Kidney (tissue), 13 donors: ENCODE measurements at regions not wholly inside any gene's neighbourhood (a gene's known extent, or its start where the extent isn't known, plus 50 kb on each side); places are given as distances from the start of the nearest gene placed in this dataset.

Source experiments
- DNase-seq, 5 donors: peaks; one replicate each; pipeline ENCODE4 v3.0.0-alpha.2; 2013 to 2020
- FAIRE-seq: peaks from 2 replicates; lab custom pipeline; 2012; peaks lifted over from hg19 to GRCh38; lab: Jason Lieb, UNC
- H3K27ac ChIP-seq, 2 donors: one replicate each; pipeline ENCODE4 v1.7.0; 2013; ENCODE audit warnings: low read depth in 2 of 2, low read length in 2 of 2, inconsistent platforms in 1 of 2
- H3K27me3 ChIP-seq: one replicate; pipeline ENCODE4 v1.7.1; 2013; ENCODE audit warnings: low read length, inconsistent platforms; ENCODE audit not compliant: control insufficient read depth, insufficient read depth
- H3K36me3 ChIP-seq, 3 donors: one replicate each; pipeline versions ENCODE4 v1.7.0 to v1.7.1; 2013; ENCODE audit warnings: low read length in 3 of 3, control low read depth in 1 of 3, inconsistent platforms in 1 of 3; ENCODE audit not compliant: insufficient read depth in 3 of 3, control insufficient read depth in 2 of 3
- H3K4me1 ChIP-seq, 3 donors: one replicate each; pipeline versions ENCODE4 v1.7.0 to v1.7.1; 2013; ENCODE audit warnings: low read length in 3 of 3, inconsistent platforms in 1 of 3, low read depth in 1 of 3; ENCODE audit not compliant: control insufficient read depth in 2 of 3, insufficient read depth in 2 of 3
- H3K4me3 ChIP-seq, 3 donors: one replicate each; pipeline versions ENCODE4 v1.7.0 to v1.8.1; 2013; ENCODE audit warnings: low read length in 3 of 3, control low read depth in 1 of 3, inconsistent platforms in 1 of 3
- H3K9ac ChIP-seq, 3 donors: one replicate each; pipeline versions ENCODE4 v1.7.0 to v1.7.1; 2013; ENCODE audit warnings: low read length in 3 of 3, control low read depth in 1 of 3, inconsistent platforms in 1 of 3
- H3K9me3 ChIP-seq, 3 donors: one replicate each; pipeline versions ENCODE4 v1.7.0 to v1.7.1; 2013; ENCODE audit warnings: low read length in 3 of 3, control low read depth in 1 of 3, inconsistent platforms in 1 of 3; ENCODE audit not compliant: control insufficient read depth in 2 of 3, insufficient read depth in 1 of 3
- intact Hi-C: fragments of 100-400 bp; cut with DNase I; formaldehyde crosslinking; loops from one replicate; pipeline ENCODE4 v1.11.1; 2022
- TF ChIP-seq, protein P1 (sequence below): IDR thresholded peaks from 3 replicates; pipeline ENCODE4 v1.5.1; 2012; ENCODE audit warnings: mild to moderate bottlenecking, moderate library complexity, borderline replicate concordance; ENCODE audit not compliant: insufficient read depth; ENCODE audit errors: extremely low read depth
- donor health status: control.
- donor health status: control.
- donor health status: control.
- donor health status: control.
- donor health status: control.
- donor health status: DM: yes; HTN: yes; CAD: no.
- donor health status: Normal renal cell carcinoma (clear cell type).

DNA sequence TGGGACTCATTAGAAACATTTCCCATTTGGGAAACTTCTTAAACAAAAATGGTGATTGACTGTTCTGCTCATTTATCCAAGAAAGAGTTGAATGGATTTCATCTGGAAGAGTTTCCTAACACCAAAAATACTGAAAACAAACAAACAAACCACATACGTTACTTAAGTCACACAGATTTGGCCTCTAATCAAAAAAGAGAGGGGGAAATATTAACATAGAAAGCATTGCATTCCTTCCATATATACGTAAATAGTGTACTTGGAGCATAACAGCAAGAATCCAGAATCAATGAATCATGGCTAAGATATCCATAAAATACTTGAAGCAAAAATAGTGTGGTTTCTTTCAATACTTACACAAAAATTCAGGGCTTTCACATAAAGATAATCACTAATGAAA lies 189.8 kb upstream of the MAP3K1 start:
- Histone ChIP-seq H3K4me3 (no peak overlapping the region), H3K9me3 (no peaks in the 10 kb centered on the region), H3K4me1 (no peaks in the 10 kb centered on the region), H3K27me3 (no peaks in the 10 kb centered on the region), H3K9ac (no peak overlapping the region), H3K36me3 (no peaks in the 10 kb centered on the region), H3K27ac (no peak overlapping the region)
- DNase-seq (peak in 2 of 5 donors; percentile 55 to 79), FAIRE-seq (no peak)
- intact Hi-C loops: no loop called here
- TF ChIP-seq, protein P1, sequence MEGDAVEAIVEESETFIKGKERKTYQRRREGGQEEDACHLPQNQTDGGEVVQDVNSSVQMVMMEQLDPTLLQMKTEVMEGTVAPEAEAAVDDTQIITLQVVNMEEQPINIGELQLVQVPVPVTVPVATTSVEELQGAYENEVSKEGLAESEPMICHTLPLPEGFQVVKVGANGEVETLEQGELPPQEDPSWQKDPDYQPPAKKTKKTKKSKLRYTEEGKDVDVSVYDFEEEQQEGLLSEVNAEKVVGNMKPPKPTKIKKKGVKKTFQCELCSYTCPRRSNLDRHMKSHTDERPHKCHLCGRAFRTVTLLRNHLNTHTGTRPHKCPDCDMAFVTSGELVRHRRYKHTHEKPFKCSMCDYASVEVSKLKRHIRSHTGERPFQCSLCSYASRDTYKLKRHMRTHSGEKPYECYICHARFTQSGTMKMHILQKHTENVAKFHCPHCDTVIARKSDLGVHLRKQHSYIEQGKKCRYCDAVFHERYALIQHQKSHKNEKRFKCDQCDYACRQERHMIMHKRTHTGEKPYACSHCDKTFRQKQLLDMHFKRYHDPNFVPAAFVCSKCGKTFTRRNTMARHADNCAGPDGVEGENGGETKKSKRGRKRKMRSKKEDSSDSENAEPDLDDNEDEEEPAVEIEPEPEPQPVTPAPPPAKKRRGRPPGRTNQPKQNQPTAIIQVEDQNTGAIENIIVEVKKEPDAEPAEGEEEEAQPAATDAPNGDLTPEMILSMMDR: no peak

DNA sequence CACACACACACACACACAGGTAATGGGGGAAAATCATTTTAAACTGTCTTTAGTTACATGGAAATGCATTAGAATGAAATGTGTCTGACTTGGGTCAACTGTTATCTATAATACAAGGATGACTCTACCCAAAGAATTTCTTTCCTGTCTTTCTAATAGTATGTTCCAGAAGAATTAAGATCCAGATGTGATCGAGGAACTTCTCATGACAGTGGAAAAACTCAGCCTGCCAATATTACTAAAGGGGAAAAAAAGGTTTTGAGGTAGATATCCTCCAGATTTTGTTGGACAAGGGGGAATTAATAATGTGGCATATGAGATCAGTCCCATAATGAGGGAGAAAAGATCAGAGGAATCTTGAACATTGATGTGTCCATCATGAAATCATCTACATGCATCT lies 190.6 kb upstream of the MAP3K1 start:
- TF ChIP-seq, protein P1: no peak
- no peaks in the 10 kb centered on the region for H3K4me1 ChIP-seq
- FAIRE-seq (no peak), DNase-seq (no peak)
- no peaks in the 10 kb centered on the region for H3K9me3 ChIP-seq
- no peaks in the 10 kb centered on the region for H3K36me3 ChIP-seq
- no peak overlapping the region for H3K27ac ChIP-seq
- intact Hi-C loops: no loop called here
- no peak overlapping the region for H3K4me3 ChIP-seq
- H3K9ac ChIP-seq: no peak overlapping the region
- H3K27me3 ChIP-seq: no peaks in the 10 kb centered on the region

DNA sequence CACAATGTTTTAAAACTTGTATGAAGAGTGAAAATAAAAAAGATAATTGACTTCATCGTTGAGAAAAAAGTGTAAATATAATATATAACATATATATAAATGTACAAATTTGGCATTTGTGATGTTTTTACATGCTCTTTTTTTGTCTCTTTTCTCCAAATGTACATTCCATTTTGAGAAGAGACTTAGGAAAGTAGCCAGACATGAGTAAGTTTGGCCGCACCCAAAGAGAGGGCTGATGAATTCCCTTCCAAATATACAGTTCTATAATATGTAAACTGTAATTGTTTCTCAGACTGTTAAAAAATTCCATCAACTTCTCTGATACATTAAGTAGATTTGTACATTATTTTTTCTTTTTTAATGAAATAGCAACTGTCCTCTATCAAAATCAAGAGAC lies 193.2 kb upstream of the MAP3K1 start:
- TF ChIP-seq, protein P1: no peak
- Histone ChIP-seq H3K4me1 (no peaks in the 10 kb centered on the region), H3K9ac (no peak overlapping the region), H3K27ac (no peak overlapping the region), H3K4me3 (no peak overlapping the region), H3K36me3 (no peaks in the 10 kb centered on the region), H3K27me3 (no peaks in the 10 kb centered on the region), H3K9me3 (peaks cover 0 to 10% (median 2%) of the 10 kb centered on the region in 3 donors)
- FAIRE-seq (no peak), DNase-seq (no peak)
- intact Hi-C loops: no loop called here
